ENCODE measurements at regions not wholly inside any gene's neighbourhood (a gene's known extent, or its start where the extent isn't known, plus 50 kb on each side); places are given as distances from the start of the nearest gene placed in this dataset.

- TF ChIP-seq POLR2A (IDR thresholded peaks at IDR 0.05; ENCODE audit: extremely low read depth, insufficient read length): no peak
- TF ChIP-seq, protein P1, sequence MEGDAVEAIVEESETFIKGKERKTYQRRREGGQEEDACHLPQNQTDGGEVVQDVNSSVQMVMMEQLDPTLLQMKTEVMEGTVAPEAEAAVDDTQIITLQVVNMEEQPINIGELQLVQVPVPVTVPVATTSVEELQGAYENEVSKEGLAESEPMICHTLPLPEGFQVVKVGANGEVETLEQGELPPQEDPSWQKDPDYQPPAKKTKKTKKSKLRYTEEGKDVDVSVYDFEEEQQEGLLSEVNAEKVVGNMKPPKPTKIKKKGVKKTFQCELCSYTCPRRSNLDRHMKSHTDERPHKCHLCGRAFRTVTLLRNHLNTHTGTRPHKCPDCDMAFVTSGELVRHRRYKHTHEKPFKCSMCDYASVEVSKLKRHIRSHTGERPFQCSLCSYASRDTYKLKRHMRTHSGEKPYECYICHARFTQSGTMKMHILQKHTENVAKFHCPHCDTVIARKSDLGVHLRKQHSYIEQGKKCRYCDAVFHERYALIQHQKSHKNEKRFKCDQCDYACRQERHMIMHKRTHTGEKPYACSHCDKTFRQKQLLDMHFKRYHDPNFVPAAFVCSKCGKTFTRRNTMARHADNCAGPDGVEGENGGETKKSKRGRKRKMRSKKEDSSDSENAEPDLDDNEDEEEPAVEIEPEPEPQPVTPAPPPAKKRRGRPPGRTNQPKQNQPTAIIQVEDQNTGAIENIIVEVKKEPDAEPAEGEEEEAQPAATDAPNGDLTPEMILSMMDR (IDR thresholded peaks at IDR 0.05; ENCODE audit: low read depth, low read length): no peak
- TF ChIP-seq MYC (IDR thresholded peaks at IDR 0.05; ENCODE audit: low read depth, low read length): no peak
Measured at GRCh38 chr20:48294196-48294595, 508.9 kb upstream of the SULF2 start.
